ENCODE measurements at regions not wholly inside any gene's neighbourhood (a gene's known extent, or its start where the extent isn't known, plus 50 kb on each side); places are given as distances from the start of the nearest gene placed in this dataset.

DNA sequence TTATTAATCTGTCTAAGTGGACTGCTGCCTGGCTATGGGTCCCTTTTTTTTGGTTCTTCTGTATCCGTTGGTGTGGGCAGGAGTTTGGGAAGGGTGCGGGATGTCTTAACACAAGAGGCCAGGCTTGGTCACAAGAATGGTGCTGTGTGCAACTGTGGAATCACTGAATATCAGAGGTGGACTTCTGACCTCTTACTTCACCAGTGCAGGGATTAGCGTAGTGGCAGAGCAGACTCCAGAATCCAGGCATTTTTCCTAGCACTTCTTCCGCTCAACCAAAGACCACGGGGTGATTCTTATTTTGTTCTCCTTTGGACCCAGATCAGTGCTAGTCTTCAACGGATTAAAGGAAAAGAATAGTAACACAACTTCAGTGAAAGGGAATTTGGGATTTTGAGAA lies 254.3 kb upstream of the TNP1 start:
- H3K27me3 ChIP-seq (ENCODE audit: insufficient read depth), result no peaks in the 10 kb centered on the region
- peaks cover 0 to 6% of the 10 kb centered on the region in 2 experiments; a peak in 1 of 4 replicates for H3K4me1 ChIP-seq (ENCODE audit: control insufficient read depth in 1 of 2, insufficient read depth in 2 of 2, low read depth in 1 of 2, low read length in 1 of 2)
- H3K4me3 ChIP-seq (ENCODE audit: low read depth in 2 of 2, low read length in 1 of 2), result no peak overlapping the region
- POLR2A ChIA-PET, result no interaction called here
- H4K20me1 ChIP-seq (ENCODE audit: insufficient read depth), result no peaks in the 10 kb centered on the region
- 90% methylated on average over 6 of the region's 6 CpGs for WGBS (ENCODE audit: low lambda C conversion rate)
- no peak overlapping the region for H3K27ac ChIP-seq (ENCODE audit: low read depth in 2 of 2, low read length in 1 of 2)
- no peak for DNase-seq
- H3K79me2 ChIP-seq (ENCODE audit: insufficient read depth), result no peaks in the 10 kb centered on the region
- no peak overlapping the region for H3K4me2 ChIP-seq
- H3K36me3 ChIP-seq (replicated peaks in 1 of 2; ENCODE audit: control insufficient read depth in 1 of 2, insufficient read depth in 2 of 2, low read length in 1 of 2), result no peaks in the 10 kb centered on the region
- H3K9me3 ChIP-seq, result no peaks in the 10 kb centered on the region
- no peaks in the 10 kb centered on the region for H3K9me2 ChIP-seq
- TF ChIP-seq, protein P1, sequence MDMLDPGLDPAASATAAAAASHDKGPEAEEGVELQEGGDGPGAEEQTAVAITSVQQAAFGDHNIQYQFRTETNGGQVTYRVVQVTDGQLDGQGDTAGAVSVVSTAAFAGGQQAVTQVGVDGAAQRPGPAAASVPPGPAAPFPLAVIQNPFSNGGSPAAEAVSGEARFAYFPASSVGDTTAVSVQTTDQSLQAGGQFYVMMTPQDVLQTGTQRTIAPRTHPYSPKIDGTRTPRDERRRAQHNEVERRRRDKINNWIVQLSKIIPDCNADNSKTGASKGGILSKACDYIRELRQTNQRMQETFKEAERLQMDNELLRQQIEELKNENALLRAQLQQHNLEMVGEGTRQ (IDR thresholded peaks at IDR 0.05; ENCODE audit: borderline replicate concordance, low read depth, low read length), result no peak
- H3F3A ChIP-seq (replicated peaks; ENCODE audit: insufficient read depth), result no peaks in the 10 kb centered on the region
- H3K9ac ChIP-seq, result no peak overlapping the region
- CTCF ChIA-PET, result no interaction called here
- H2AFZ ChIP-seq (ENCODE audit: low read depth), result no peak overlapping the region

DNA sequence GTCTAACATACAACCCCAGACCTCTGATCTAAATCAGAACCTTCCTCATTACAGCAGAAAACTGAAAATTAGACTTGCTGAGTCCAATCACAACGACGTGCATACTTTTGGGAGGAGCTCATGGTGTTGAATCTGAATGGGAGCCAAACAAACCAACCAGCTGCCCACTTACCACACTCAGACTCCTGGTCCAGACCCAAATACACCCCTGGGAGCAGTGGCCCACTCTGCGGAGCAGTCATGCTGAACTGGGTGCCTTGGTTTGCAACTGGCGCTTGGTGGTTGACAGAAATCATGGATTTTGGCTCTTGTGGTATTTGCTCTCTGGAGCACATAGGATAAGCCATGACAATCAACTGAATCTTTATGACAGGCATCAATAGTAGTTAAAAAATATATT lies 253.6 kb upstream of the TNP1 start:
- H2AFZ ChIP-seq (ENCODE audit: low read depth), result no peak overlapping the region
- ChIA-PET POLR2A (no interaction called here), CTCF (no interaction called here)
- no peaks in the 10 kb centered on the region for H3K9me3 ChIP-seq
- TF ChIP-seq JUND (IDR thresholded peaks at IDR 0.05) (no peak), YY1 (IDR thresholded peaks at IDR 0.05; ENCODE audit: low read depth) (no peak), SMC3 (IDR thresholded peaks at IDR 0.05; ENCODE audit: low read depth, low read length) (no peak), SIN3A (IDR thresholded peaks at IDR 0.05; ENCODE audit: borderline replicate concordance, low read depth, low read length) (no peak), FOSL2 (IDR thresholded peaks at IDR 0.05; ENCODE audit: borderline replicate concordance, low read depth) (no peak), TAF1 (IDR thresholded peaks at IDR 0.05; ENCODE audit: borderline replicate concordance, low read depth, low read length) (no peak), RXRA (IDR thresholded peaks at IDR 0.05; ENCODE audit: borderline replicate concordance, low read depth) (no peak), MEF2A (IDR thresholded peaks at IDR 0.05; ENCODE audit: borderline replicate concordance, low read depth) (no peak), FOXJ3 (CRISPR knock-in tag; IDR thresholded peaks at IDR 0.05) (no peak)
- TF ChIP-seq, protein P2, sequence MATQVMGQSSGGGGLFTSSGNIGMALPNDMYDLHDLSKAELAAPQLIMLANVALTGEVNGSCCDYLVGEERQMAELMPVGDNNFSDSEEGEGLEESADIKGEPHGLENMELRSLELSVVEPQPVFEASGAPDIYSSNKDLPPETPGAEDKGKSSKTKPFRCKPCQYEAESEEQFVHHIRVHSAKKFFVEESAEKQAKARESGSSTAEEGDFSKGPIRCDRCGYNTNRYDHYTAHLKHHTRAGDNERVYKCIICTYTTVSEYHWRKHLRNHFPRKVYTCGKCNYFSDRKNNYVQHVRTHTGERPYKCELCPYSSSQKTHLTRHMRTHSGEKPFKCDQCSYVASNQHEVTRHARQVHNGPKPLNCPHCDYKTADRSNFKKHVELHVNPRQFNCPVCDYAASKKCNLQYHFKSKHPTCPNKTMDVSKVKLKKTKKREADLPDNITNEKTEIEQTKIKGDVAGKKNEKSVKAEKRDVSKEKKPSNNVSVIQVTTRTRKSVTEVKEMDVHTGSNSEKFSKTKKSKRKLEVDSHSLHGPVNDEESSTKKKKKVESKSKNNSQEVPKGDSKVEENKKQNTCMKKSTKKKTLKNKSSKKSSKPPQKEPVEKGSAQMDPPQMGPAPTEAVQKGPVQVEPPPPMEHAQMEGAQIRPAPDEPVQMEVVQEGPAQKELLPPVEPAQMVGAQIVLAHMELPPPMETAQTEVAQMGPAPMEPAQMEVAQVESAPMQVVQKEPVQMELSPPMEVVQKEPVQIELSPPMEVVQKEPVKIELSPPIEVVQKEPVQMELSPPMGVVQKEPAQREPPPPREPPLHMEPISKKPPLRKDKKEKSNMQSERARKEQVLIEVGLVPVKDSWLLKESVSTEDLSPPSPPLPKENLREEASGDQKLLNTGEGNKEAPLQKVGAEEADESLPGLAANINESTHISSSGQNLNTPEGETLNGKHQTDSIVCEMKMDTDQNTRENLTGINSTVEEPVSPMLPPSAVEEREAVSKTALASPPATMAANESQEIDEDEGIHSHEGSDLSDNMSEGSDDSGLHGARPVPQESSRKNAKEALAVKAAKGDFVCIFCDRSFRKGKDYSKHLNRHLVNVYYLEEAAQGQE (IDR thresholded peaks at IDR 0.05; ENCODE audit: low read depth, low read length), result no peak
- TF ChIP-seq, protein P3, sequence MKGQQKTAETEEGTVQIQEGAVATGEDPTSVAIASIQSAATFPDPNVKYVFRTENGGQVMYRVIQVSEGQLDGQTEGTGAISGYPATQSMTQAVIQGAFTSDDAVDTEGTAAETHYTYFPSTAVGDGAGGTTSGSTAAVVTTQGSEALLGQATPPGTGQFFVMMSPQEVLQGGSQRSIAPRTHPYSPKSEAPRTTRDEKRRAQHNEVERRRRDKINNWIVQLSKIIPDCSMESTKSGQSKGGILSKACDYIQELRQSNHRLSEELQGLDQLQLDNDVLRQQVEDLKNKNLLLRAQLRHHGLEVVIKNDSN (IDR thresholded peaks at IDR 0.05; ENCODE audit: borderline replicate concordance, low read depth), result no peak
- TF ChIP-seq, protein P1 (IDR thresholded peaks at IDR 0.05; ENCODE audit: borderline replicate concordance, low read depth, low read length), result no peak
- peaks cover 0 to 6% of the 10 kb centered on the region in 2 experiments; a peak in 1 of 4 replicates for H3K4me1 ChIP-seq (ENCODE audit: control insufficient read depth in 1 of 2, insufficient read depth in 2 of 2, low read depth in 1 of 2, low read length in 1 of 2)
- H3K4me3 ChIP-seq (ENCODE audit: low read depth in 2 of 2, low read length in 1 of 2), result no peak overlapping the region
- H3K27ac ChIP-seq (ENCODE audit: low read depth in 2 of 2, low read length in 1 of 2), result no peak overlapping the region
- WGBS (ENCODE audit: low lambda C conversion rate), result 93% methylated on average over 2 of the region's 4 CpGs
- H3K9me2 ChIP-seq, result no peaks in the 10 kb centered on the region
- H3K79me2 ChIP-seq (ENCODE audit: insufficient read depth), result no peaks in the 10 kb centered on the region
- H3K36me3 ChIP-seq (replicated peaks in 1 of 2; ENCODE audit: control insufficient read depth in 1 of 2, insufficient read depth in 2 of 2, low read length in 1 of 2), result no peaks in the 10 kb centered on the region
- DNase-seq, result no peak
- no peaks in the 10 kb centered on the region for H3K27me3 ChIP-seq (ENCODE audit: insufficient read depth)
- H3F3A ChIP-seq (replicated peaks; ENCODE audit: insufficient read depth), result no peaks in the 10 kb centered on the region
- H3K4me2 ChIP-seq, result no peak overlapping the region
- H3K9ac ChIP-seq, result no peak overlapping the region
- H4K20me1 ChIP-seq (ENCODE audit: insufficient read depth), result no peaks in the 10 kb centered on the region
